ENCODE measurements at regions not wholly inside any gene's neighbourhood (a gene's known extent, or its start where the extent isn't known, plus 50 kb on each side); places are given as distances from the start of the nearest gene placed in this dataset.

GRCh38 chr7:140245611-140246105 lies 68.9 kb upstream of the KDM7A start:
- Histone ChIP-seq H3K4me3 (replicated peaks in 1 of 3; ENCODE audit: insufficient read depth in 1 of 3, low read depth in 2 of 3, low read length in 3 of 3) (no peak overlapping the region), H3K9me3 (ENCODE audit: low read length) (no peaks in the 10 kb centered on the region), H3K4me1 (ENCODE audit: insufficient read depth, low read length) (peaks cover 87% of the 10 kb centered on the region), H3K27ac (ENCODE audit: extremely low read length, insufficient read depth, low read length) (no peak overlapping the region), H3K27me3 (ENCODE audit: control insufficient read depth in 1 of 2, insufficient read depth in 2 of 2, low read length in 2 of 2) (no peaks in the 10 kb centered on the region), H3K9ac (ENCODE audit: insufficient read depth, low read depth, low read length) (no peak overlapping the region), H3K36me3 (replicated peaks in 1 of 2; ENCODE audit: control insufficient read depth in 1 of 2, insufficient read depth in 2 of 2, low read length in 2 of 2) (no peaks in the 10 kb centered on the region), H3K4me2 (ENCODE audit: low read depth, low read length) (no peak overlapping the region), H2AFZ (ENCODE audit: low read length) (no peak overlapping the region), H3K79me2 (ENCODE audit: insufficient read depth, low read length) (no peaks in the 10 kb centered on the region), H4K20me1 (ENCODE audit: insufficient read depth, low read length) (no peaks in the 10 kb centered on the region)
- BruUV-seq (replicated peaks): no TSS peak
- WGBS (ENCODE audit: low lambda C conversion rate): 93% methylated on average over 7 of the region's 7 CpGs
- TF ChIP-seq TEAD2 (CRISPR knock-in tag; IDR thresholded peaks at IDR 0.05): no peak
- no peak for TF ChIP-seq ZBTB42 (CRISPR knock-in tag; IDR thresholded peaks at IDR 0.05)
- TF ChIP-seq TBL1XR1 (IDR thresholded peaks at IDR 0.05; ENCODE audit: borderline replicate concordance, low read length, partially characterized antibody): no peak
- no peak for TF ChIP-seq RERE (CRISPR knock-in tag; IDR thresholded peaks at IDR 0.05; ENCODE audit: low read depth)
- no peak for TF ChIP-seq ZNF282 (IDR thresholded peaks at IDR 0.05; ENCODE audit: partially characterized antibody)
- TF ChIP-seq KLF16 (CRISPR knock-in tag; IDR thresholded peaks at IDR 0.05): no peak
- TF ChIP-seq DMAP1 (CRISPR knock-in tag; IDR thresholded peaks at IDR 0.05): no peak
- no peak for TF ChIP-seq IKZF4 (CRISPR knock-in tag; IDR thresholded peaks at IDR 0.05; ENCODE audit: borderline replicate concordance, low read depth, not compliant biosample characterization)
- TF ChIP-seq FOSL2 (CRISPR knock-in tag; IDR thresholded peaks at IDR 0.05): no peak
- TF ChIP-seq ZBTB40 (IDR thresholded peaks at IDR 0.05): no peak
- no peak for TF ChIP-seq ZBTB40 (CRISPR knock-in tag; IDR thresholded peaks at IDR 0.05)
- intact Hi-C loops (cut with micrococcal nuclease; ENCODE audit: unreplicated experiment): no loop called here
- ChIA-PET CTCF (ENCODE audit: low intra/inter-chr PET ratio, low total read pairs) (no interaction called here), POLR2A (no interaction called here)
- DNase-seq (ENCODE audit: low spot score) (no peak), ATAC-seq (no peak), FAIRE-seq (no peak)
- in situ Hi-C loops (cut with HindIII; ENCODE audit: extremely low pct_ligation_motif_present, low pct_unique_long_range_greater_than_20kb): no loop called here

All from HepG2 (cell line).